ENCODE measurements at regions not wholly inside any gene's neighbourhood (a gene's known extent, or its start where the extent isn't known, plus 50 kb on each side); places are given as distances from the start of the nearest gene placed in this dataset.

DNA sequence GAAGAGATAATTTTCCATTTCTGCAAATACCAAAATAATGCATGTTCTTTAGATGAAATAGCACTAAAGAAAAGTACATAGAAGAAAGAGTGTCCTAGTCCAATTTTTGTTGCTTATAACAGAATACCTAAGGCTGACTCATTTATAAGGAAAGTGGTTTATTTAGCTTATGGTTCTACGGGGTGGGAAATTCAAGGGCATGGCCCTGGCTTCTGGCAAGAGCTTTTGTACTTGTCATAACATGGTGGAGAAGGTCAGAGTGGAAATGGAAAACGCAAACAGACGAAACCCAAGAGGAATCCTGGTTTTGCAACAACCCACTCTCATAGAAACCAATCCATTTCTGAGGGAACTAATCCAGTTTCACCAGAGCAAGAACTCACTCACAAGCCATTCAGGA lies 283.7 kb downstream of the CSNK1G3 start:
- dilution Hi-C loops (cut with MboI; ENCODE audit: extremely low pct_ligation_motif_present, low sequenced_read_pairs), result no loop called here

More for the DNA sequence above, 283.7 kb downstream of the CSNK1G3 start:
- TF ChIP-seq MYC (IDR thresholded peaks at IDR 0.05; ENCODE audit: low read depth, low read length) (no peak), FOS (IDR thresholded peaks at IDR 0.05; ENCODE audit: borderline replicate concordance, insufficient read depth, low read length) (no peak), POLR2AphosphoS5 (IDR thresholded peaks at IDR 0.05; ENCODE audit: insufficient read depth, low read depth, low read length) (no peak), GATA2 (IDR thresholded peaks at IDR 0.05; ENCODE audit: insufficient read depth, insufficient read length, low read depth, low read length) (no peak), POLR2A (IDR thresholded peaks at IDR 0.05; ENCODE audit: low read depth, low read length) (no peak), CTCF (IDR thresholded peaks at IDR 0.05; ENCODE audit: extremely low read depth in 1 of 2, insufficient read depth in 1 of 2, low read depth in 1 of 2, low read length in 2 of 2) (no peak), EZH2 (IDR thresholded peaks at IDR 0.05; ENCODE audit: borderline replicate concordance, low read depth, low read length, severe bottlenecking) (no peak), JUN (IDR thresholded peaks at IDR 0.05; ENCODE audit: borderline replicate concordance, insufficient read depth, insufficient read length, low read depth) (no peak)
- TF ChIP-seq, protein P1, sequence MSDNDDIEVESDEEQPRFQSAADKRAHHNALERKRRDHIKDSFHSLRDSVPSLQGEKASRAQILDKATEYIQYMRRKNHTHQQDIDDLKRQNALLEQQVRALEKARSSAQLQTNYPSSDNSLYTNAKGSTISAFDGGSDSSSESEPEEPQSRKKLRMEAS (IDR thresholded peaks at IDR 0.05; ENCODE audit: insufficient read depth, insufficient read length), result no peak
- intact Hi-C loops (cut with micrococcal nuclease), result no loop called here
- no peak overlapping the region for H2AFZ ChIP-seq (ENCODE audit: low read depth, low read length)
- no TSS peak for BruUV-seq (replicated peaks)
- CTCF ChIA-PET, result interaction anchor here (1.5 kb wide), 1 partner anchor 19 kb away, joined by 4 read pairs; no protein-coding TSS in a partner anchor
- no peak overlapping the region for H3K4me2 ChIP-seq (ENCODE audit: insufficient read depth, low read length)
- H3K4me3 ChIP-seq (replicated peaks in 1 of 3; ENCODE audit: insufficient read depth in 1 of 3, low read depth in 1 of 3, low read length in 3 of 3), result no peak overlapping the region
- no peaks in the 10 kb centered on the region for H4K20me1 ChIP-seq (replicated peaks; ENCODE audit: control insufficient read depth, extremely low read depth, insufficient read depth, low read length)
- H3K79me2 ChIP-seq (ENCODE audit: control insufficient read depth, insufficient read depth, low read length), result no peaks in the 10 kb centered on the region
- DNase-seq (ENCODE audit: low read depth, low spot score) (no peak), FAIRE-seq (no peak)
- H3K9me3 ChIP-seq (replicated peaks; ENCODE audit: control insufficient read depth, insufficient read depth, low read length), result no peaks in the 10 kb centered on the region
- H3K27ac ChIP-seq (ENCODE audit: insufficient read depth, low read depth, low read length), result no peak overlapping the region
- no peaks in the 10 kb centered on the region for H3K36me3 ChIP-seq (ENCODE audit: control insufficient read depth in 2 of 2, extremely low read depth in 1 of 2, insufficient read depth in 2 of 2, low read length in 2 of 2)
- H3K9me1 ChIP-seq (replicated peaks; ENCODE audit: control insufficient read depth, extremely low read depth, insufficient read depth, low read length), result no peaks in the 10 kb centered on the region
- H3K27me3 ChIP-seq (ENCODE audit: control insufficient read depth in 2 of 2, insufficient read depth in 2 of 2, low read length in 2 of 2), result no peaks in the 10 kb centered on the region
- H3K4me1 ChIP-seq (ENCODE audit: control insufficient read depth, extremely low read depth, insufficient read depth, low read length), result no peaks in the 10 kb centered on the region
- POLR2A ChIA-PET, result no interaction called here
- no peak overlapping the region for H3K9ac ChIP-seq (replicated peaks; ENCODE audit: extremely low read depth, insufficient read depth, low read length)

Measured in endothelial cell of umbilical vein (primary cell).